ENCODE measurements at regions not wholly inside any gene's neighbourhood (a gene's known extent, or its start where the extent isn't known, plus 50 kb on each side); places are given as distances from the start of the nearest gene placed in this dataset.

- DNase-seq (ENCODE audit: unreplicated experiment), result no peak
- TF ChIP-seq, protein P1, sequence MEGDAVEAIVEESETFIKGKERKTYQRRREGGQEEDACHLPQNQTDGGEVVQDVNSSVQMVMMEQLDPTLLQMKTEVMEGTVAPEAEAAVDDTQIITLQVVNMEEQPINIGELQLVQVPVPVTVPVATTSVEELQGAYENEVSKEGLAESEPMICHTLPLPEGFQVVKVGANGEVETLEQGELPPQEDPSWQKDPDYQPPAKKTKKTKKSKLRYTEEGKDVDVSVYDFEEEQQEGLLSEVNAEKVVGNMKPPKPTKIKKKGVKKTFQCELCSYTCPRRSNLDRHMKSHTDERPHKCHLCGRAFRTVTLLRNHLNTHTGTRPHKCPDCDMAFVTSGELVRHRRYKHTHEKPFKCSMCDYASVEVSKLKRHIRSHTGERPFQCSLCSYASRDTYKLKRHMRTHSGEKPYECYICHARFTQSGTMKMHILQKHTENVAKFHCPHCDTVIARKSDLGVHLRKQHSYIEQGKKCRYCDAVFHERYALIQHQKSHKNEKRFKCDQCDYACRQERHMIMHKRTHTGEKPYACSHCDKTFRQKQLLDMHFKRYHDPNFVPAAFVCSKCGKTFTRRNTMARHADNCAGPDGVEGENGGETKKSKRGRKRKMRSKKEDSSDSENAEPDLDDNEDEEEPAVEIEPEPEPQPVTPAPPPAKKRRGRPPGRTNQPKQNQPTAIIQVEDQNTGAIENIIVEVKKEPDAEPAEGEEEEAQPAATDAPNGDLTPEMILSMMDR (IDR thresholded peaks at IDR 0.05; ENCODE audit: unreplicated experiment), result no peak
- ChIA-PET POLR2A (no interaction called here), CTCF (no interaction called here)
- intact Hi-C loops (cut with micrococcal nuclease), result no loop called here
- H3K4me1 Mint-ChIP-seq (ENCODE audit: insufficient read depth, unreplicated experiment), result no peaks in the 10 kb centered on the region
- no TSS peak for BruUV-seq (replicated peaks)
- no peaks in the 10 kb centered on the region for H3K36me3 Mint-ChIP-seq (ENCODE audit: insufficient read depth, unreplicated experiment)
- peaks cover 24% of the 10 kb centered on the region for H3K27me3 Mint-ChIP-seq (ENCODE audit: insufficient read depth, unreplicated experiment)
- no peak overlapping the region for H3K4me3 Mint-ChIP-seq (ENCODE audit: unreplicated experiment)
- H3K9me3 Mint-ChIP-seq (ENCODE audit: unreplicated experiment), result peaks cover 25% of the 10 kb centered on the region
- H3K27ac Mint-ChIP-seq (ENCODE audit: low read depth, unreplicated experiment), result no peak overlapping the region
Observed at GRCh38 chr17:12429116-12429515, 236.6 kb upstream of the MYOCD start.

DNA sequence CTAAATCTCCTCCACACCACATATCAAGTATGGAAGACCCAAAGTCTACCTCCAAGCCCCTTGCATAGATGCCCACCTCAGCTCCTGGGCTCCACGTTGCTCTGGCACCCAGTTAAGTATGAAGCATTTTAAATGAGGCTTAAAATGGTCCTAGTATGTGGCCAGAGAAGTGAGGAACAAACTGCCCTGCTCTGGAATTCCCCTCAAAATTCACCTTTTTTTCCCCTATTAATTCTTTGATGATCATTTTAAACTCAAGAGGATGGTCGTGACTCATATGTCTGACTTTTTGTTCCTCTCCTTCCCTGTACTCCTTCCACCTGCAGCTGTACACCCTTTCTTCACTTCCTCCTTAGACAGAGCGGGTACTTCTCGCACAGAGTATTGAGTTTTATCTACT is 234.5 kb upstream of the MYOCD start:
- intact Hi-C loops (cut with micrococcal nuclease), result no loop called here
- BruUV-seq (replicated peaks), result no TSS peak
- Mint-ChIP-seq H3K4me1 (ENCODE audit: insufficient read depth, unreplicated experiment) (no peaks in the 10 kb centered on the region), H3K9me3 (ENCODE audit: unreplicated experiment) (peaks cover 17% of the 10 kb centered on the region), H3K27ac (ENCODE audit: low read depth, unreplicated experiment) (no peak overlapping the region), H3K4me3 (ENCODE audit: unreplicated experiment) (no peak overlapping the region), H3K36me3 (ENCODE audit: insufficient read depth, unreplicated experiment) (no peaks in the 10 kb centered on the region), H3K27me3 (ENCODE audit: insufficient read depth, unreplicated experiment) (peaks cover 24% of the 10 kb centered on the region)
- DNase-seq (ENCODE audit: unreplicated experiment), result no peak
- TF ChIP-seq, protein P1 (IDR thresholded peaks at IDR 0.05; ENCODE audit: unreplicated experiment), result no peak
- CTCF ChIA-PET, result interaction anchor here (0.6 kb wide), 1 partner anchor 540 kb away, joined by 3 read pairs; no protein-coding TSS in a partner anchor
- POLR2A ChIA-PET, result interaction anchor here (0.6 to 0.8 kb wide), 2 partner anchors 15 to 1432 kb away, joined by 3 read pairs; no protein-coding TSS in a partner anchor

DNA sequence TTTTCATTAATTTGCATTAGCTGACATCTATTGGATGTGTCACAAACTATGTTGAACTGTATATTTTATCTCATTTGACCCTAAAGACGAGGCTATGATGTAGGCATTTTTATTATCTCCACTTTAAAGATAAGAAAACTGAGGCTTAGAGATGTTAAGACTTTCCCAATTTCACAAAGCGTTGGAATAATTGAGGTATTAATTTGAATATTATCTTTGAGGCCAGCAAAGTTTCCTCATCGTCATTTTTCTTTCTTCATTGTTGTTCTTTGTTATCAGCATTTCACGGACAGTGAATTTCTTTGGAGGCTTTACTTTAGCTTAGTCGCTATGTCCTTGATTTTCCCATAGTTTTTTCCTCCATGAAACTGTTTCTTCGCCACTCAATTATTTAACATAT is 227.5 kb upstream of the MYOCD start:
- no peak overlapping the region for H3K4me3 Mint-ChIP-seq (ENCODE audit: unreplicated experiment)
- POLR2A ChIA-PET, result no interaction called here

DNA sequence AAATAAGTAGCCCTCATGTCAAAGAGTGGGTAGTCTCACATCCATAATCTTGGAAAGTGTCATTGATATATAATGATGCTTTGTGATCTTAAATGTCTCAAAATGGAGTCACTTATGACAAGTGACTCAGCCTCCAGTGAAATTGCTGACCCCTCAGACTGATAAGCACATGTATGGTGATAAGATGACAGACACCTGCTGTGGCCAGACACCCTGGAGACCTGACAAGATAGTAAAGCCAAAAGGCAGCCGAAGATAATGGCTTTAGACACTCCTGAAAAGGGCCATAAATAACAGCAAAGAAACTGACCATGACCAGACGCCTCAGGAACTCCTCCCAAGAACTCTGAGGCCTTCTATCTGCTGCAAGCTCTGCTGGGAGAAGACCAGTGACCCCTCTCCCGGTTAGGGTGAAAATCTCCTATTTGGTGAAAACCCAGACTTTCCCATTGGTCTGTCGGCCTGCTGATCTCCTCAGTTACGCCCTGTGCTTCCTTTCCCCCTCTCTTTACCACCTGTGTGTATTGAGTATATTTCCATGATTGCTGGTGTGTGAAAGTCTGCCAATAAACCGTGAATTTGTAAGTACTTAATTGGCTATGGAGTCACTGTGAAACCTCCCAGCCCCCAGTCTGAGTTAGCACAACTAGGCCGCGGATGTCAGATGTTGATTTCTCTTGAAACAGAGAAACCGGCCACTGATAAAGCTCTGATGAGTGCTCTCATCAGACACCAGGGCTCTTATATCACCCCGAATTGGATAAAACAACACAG is 226.7 kb upstream of the MYOCD start:
- TF ChIP-seq, protein P1 (IDR thresholded peaks at IDR 0.05; ENCODE audit: unreplicated experiment), result no peak
- H3K27me3 Mint-ChIP-seq (ENCODE audit: insufficient read depth, unreplicated experiment), result no peaks in the 10 kb centered on the region
- no TSS peak for BruUV-seq (replicated peaks)
- peaks cover 9% of the 10 kb centered on the region for H3K9me3 Mint-ChIP-seq (ENCODE audit: unreplicated experiment)
- no peak overlapping the region for H3K27ac Mint-ChIP-seq (ENCODE audit: low read depth, unreplicated experiment)
- ChIA-PET CTCF (no interaction called here), POLR2A (no interaction called here)
- no peaks in the 10 kb centered on the region for H3K36me3 Mint-ChIP-seq (ENCODE audit: insufficient read depth, unreplicated experiment)
- H3K4me3 Mint-ChIP-seq (ENCODE audit: unreplicated experiment), result no peak overlapping the region
- intact Hi-C loops (cut with micrococcal nuclease), result no loop called here
- no peaks in the 10 kb centered on the region for H3K4me1 Mint-ChIP-seq (ENCODE audit: insufficient read depth, unreplicated experiment)
- no peak for DNase-seq (ENCODE audit: unreplicated experiment)

More for the DNA sequence above, 227.5 kb upstream of the MYOCD start:
- H3K4me1 Mint-ChIP-seq (ENCODE audit: insufficient read depth, unreplicated experiment), result no peaks in the 10 kb centered on the region
- H3K27me3 Mint-ChIP-seq (ENCODE audit: insufficient read depth, unreplicated experiment), result no peaks in the 10 kb centered on the region
- no peaks in the 10 kb centered on the region for H3K36me3 Mint-ChIP-seq (ENCODE audit: insufficient read depth, unreplicated experiment)
- BruUV-seq (replicated peaks), result no TSS peak
- H3K27ac Mint-ChIP-seq (ENCODE audit: low read depth, unreplicated experiment), result no peak overlapping the region
- TF ChIP-seq, protein P1 (IDR thresholded peaks at IDR 0.05; ENCODE audit: unreplicated experiment), result no peak
- H3K9me3 Mint-ChIP-seq (ENCODE audit: unreplicated experiment), result peaks cover 9% of the 10 kb centered on the region
- CTCF ChIA-PET, result no interaction called here
- intact Hi-C loops (cut with micrococcal nuclease), result no loop called here
- DNase-seq (ENCODE audit: unreplicated experiment), result no peak

Data from MCF 10A (cell line).